ENCODE measurements at regions not wholly inside any gene's neighbourhood (a gene's known extent, or its start where the extent isn't known, plus 50 kb on each side); places are given as distances from the start of the nearest gene placed in this dataset.

DNA sequence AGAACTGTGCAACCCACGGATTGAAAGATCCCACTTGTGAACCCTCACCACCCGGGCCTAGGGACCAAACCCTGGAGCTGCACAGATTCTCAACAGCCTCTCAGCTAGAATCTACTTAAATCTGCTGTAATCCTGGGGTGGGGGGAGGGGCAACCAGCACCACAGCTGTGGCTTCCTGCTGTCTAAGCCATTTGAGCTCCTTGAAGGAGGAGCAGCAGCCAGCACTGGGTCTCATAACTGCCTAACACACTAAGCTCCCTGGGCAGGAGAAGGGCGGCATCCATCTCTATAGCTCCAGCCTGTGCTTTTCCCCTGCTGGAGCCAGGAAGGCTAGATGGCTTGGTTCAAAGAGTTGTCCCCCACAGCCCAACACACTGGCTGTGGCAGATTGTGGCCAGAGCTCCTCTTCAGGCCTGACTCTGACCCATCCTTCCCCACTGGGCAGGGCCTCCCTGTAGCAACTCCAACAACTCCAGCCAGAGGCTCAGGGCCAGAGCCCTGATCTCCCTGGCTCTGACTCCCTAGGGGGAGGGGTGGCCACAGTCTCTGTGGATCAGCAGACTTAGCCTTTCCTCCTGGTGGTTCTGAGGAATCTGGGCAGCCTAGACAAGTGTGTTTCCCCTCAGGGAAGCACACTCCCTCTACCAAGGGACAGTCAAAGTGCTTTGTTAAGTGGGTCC, 72.0 kb upstream of the C9orf72 start:
- TF ChIP-seq POLR2A (IDR thresholded peaks at IDR 0.05; ENCODE audit: low read length) (no peak), GATA1 (IDR thresholded peaks at IDR 0.05; ENCODE audit: low read depth, low read length) (no peak)

All from erythroblast (primary cell).